SJCRH30 (cell line): ENCODE measurements at regions not wholly inside any gene's neighbourhood (a gene's known extent, or its start where the extent isn't known, plus 50 kb on each side); places are given as distances from the start of the nearest gene placed in this dataset.
"Not testable (repeated sequence)": the region's sequence is repeated elsewhere in the genome, so short reads cannot be mapped to it uniquely, and the experiment has no call there.

ENCODE experiments used
- DNase-seq, 2 experiments: peaks; one replicate each; pipeline ENCODE4 v3.0.0-alpha.2; 2015 to 2020
- H3K27ac ChIP-seq: fragments of 250-450 bp; sonication (Bioruptor Pico); 2 replicates; pipeline ENCODE4 v1.5.1; 2020; ENCODE audit warnings: mild to moderate bottlenecking, moderate library complexity
- H3K27me3 ChIP-seq: fragments of 250-450 bp; sonication (Bioruptor Pico); 2 replicates; pipeline ENCODE4 v1.5.1; 2020; ENCODE audit warnings: mild to moderate bottlenecking, moderate library complexity
- H3K36me3 ChIP-seq: fragments of 250-450 bp; sonication (Bioruptor Pico); 2 replicates; pipeline ENCODE4 v1.5.1; 2020; ENCODE audit warnings: mild to moderate bottlenecking, moderate library complexity
- H3K4me1 ChIP-seq: fragments of 250-450 bp; sonication (Bioruptor Pico); 2 replicates; pipeline ENCODE4 v1.5.1; 2020; ENCODE audit warnings: mild to moderate bottlenecking, moderate library complexity
- H3K4me3 ChIP-seq: fragments of 250-450 bp; sonication (Bioruptor Pico); 2 replicates; pipeline ENCODE4 v1.5.1; 2020; ENCODE audit warnings: mild to moderate bottlenecking, moderate library complexity
- H3K9me3 ChIP-seq: fragments of 250-450 bp; sonication (Bioruptor Pico); replicated peaks from 2 replicates; pipeline ENCODE4 v1.5.1; 2020; ENCODE audit warnings: mild to moderate bottlenecking, moderate library complexity

- DNase-seq: no peak
- Histone ChIP-seq H3K9me3 (no peaks in the 10 kb centered on the region), H3K36me3 (no peaks in the 10 kb centered on the region), H3K4me1 (no peaks in the 10 kb centered on the region), H3K27me3 (no peaks in the 10 kb centered on the region), H3K4me3 (no peak overlapping the region), H3K27ac (no peak overlapping the region)
Measured at GRCh38 chr14:96690713-96691383, 106.3 kb upstream of the VRK1 start.

GRCh38 chr14:96693252-96693820, 103.8 kb upstream of the VRK1 start:
- H3K27ac ChIP-seq: no peak overlapping the region
- H3K27me3 ChIP-seq: no peaks in the 10 kb centered on the region
- no peaks in the 10 kb centered on the region for H3K9me3 ChIP-seq
- H3K4me3 ChIP-seq: no peak overlapping the region
- H3K4me1 ChIP-seq: no peaks in the 10 kb centered on the region
- DNase-seq: no peak
- H3K36me3 ChIP-seq: no peaks in the 10 kb centered on the region

DNA sequence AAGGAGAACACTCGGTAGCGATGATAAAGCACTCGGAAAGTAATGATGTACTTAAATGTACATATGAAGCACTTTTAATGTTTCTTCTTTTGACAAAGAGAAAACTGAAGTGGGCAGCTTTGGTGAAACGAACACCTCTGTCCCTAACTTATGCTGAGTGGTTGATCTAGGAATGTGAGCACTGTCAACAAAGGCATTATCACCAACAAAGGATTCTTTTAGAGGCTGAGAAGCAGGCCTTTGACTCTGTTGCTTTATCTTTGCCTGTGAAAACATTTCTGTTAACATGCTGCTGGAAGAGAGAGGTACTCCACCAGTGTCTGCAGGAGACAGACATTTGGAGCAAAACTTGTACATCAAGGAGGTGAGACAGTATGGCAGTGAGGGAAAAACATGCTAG, 103.2 kb upstream of the VRK1 start:
- Histone ChIP-seq H3K4me3 (no peak overlapping the region), H3K27ac (no peak overlapping the region), H3K36me3 (no peaks in the 10 kb centered on the region), H3K27me3 (no peaks in the 10 kb centered on the region), H3K4me1 (no peaks in the 10 kb centered on the region), H3K9me3 (no peaks in the 10 kb centered on the region)
- no peak for DNase-seq

DNA sequence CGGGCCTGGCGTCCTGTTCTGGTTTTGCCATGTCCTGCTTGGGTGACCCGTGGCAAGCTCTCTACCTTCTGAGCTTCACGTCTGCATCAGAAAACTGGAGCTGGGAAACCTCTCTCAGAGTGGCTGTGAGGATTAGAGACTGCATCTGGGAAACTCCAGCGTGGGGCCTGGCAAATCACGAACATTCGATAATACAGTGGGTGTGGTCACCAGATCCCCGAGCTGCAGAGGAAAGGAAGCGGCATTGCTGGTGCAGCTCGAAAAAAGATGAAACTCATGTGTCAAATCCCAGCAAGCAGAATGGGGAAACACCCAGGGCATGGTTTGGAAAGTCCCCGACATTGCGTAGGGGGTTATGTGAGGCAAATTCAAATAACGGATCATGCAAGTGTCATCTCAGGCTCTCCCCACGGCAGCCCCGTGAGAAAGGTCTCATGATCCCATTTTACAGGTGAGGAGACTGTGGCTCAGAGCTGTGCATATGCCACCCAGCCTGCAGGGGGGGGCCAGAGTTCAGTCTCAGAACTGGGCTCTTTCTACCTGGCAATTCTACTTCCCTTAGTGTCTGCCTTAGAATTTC, 98.1 kb upstream of the VRK1 start:
- Histone ChIP-seq H3K4me3 (no peak overlapping the region), H3K9me3 (no peaks in the 10 kb centered on the region), H3K36me3 (no peaks in the 10 kb centered on the region), H3K4me1 (no peaks in the 10 kb centered on the region), H3K27me3 (no peaks in the 10 kb centered on the region), H3K27ac (no peak overlapping the region)
- peak in 1 of 2 experiments; percentile 6 for DNase-seq

GRCh38 chr14:96699666-96700065, 97.5 kb upstream of the VRK1 start:
- no peak for DNase-seq
- Histone ChIP-seq H3K27ac (no peak overlapping the region), H3K36me3 (no peaks in the 10 kb centered on the region), H3K9me3 (no peaks in the 10 kb centered on the region), H3K4me3 (no peak overlapping the region), H3K4me1 (no peaks in the 10 kb centered on the region), H3K27me3 (no peaks in the 10 kb centered on the region)

DNA sequence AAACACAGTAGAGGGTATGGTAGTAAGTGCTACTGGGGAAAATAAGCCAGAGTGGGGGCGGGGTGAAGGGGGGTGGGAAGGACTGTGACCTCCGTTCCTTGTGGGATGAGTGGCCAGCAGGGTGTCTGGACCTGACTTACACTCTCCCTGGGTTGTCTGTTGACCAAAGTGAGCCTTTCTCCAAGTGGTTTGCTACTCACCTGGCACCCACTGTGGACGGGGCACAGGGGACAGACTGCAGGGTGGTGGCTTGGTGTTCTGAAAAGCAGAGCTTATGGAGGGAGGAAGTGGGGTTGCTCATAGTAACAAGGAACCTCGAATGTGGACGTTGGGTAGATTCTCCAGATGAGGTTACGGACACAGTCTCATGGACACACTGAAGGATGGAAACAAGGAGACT, 94.4 kb upstream of the VRK1 start:
- no peaks in the 10 kb centered on the region for H3K9me3 ChIP-seq
- no peak for DNase-seq
- no peak overlapping the region for H3K27ac ChIP-seq
- H3K4me3 ChIP-seq: no peak overlapping the region
- H3K4me1 ChIP-seq: no peaks in the 10 kb centered on the region
- 0 out of 2 replicates have a peak, but pooled peaks cover 4% of the 10 kb centered on the region for H3K27me3 ChIP-seq
- no peaks in the 10 kb centered on the region for H3K36me3 ChIP-seq

GRCh38 chr14:96705422-96706092, 91.6 kb upstream of the VRK1 start:
- Histone ChIP-seq H3K4me1 (no peaks in the 10 kb centered on the region), H3K36me3 (no peaks in the 10 kb centered on the region), H3K4me3 (no peak overlapping the region), H3K9me3 (no peaks in the 10 kb centered on the region), H3K27ac (no peak overlapping the region), H3K27me3 (0 out of 2 replicates have a peak, but pooled peaks cover 4% of the 10 kb centered on the region)
- DNase-seq: no peak

DNA sequence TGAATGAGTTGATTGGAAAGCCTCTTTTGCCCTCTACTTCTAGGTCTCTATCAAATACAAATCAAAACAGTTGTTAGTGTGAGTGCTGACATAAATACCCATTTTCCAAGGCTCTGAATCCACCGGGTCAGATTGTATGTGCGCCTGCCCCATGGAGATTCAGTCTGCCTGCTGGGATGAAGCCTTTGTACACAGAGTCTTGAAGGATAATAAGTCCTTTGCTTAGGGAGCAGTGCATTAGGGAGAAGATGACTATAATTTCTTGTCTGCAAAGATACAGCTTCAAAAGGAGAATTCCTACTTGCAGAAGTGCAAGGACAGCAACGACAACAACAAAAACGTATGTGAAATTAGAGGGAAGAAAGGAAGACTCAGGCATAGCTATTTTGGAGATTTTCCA, 90.3 kb upstream of the VRK1 start:
- no peak overlapping the region for H3K27ac ChIP-seq
- H3K27me3 ChIP-seq: 0 out of 2 replicates have a peak, but pooled peaks cover 4% of the 10 kb centered on the region
- no peak for DNase-seq
- no peaks in the 10 kb centered on the region for H3K36me3 ChIP-seq
- H3K4me1 ChIP-seq: no peaks in the 10 kb centered on the region
- H3K4me3 ChIP-seq: no peak overlapping the region
- H3K9me3 ChIP-seq: no peaks in the 10 kb centered on the region

DNA sequence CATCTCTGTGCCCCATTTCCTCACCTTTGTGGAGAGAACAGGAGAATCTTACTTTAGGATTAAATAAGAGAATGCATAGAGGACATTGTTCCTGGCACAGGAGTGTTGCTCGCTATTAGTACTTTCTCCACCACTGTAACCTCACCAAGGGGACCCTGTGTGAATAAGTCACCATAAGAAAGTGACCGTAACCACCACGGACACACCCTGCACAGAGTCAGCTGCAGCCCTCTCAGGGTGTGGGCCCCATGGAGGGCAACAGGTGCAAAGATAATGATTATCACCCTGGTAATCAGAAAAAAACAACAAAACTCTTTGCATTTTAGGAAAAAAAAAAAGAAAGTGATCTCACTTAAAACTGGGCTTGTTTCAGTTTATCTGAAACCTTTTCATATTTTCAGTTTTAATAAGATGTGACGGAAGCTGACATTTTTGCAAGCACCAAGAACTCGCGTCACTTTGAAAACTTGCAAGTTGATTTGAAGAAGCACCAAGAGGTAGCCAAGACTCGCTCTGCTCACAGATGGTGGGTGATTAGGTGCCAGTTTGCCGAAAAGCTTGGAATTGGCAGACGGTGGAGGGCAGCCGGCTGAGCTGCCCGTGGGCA, 87.0 kb upstream of the VRK1 start:
- no peaks in the 10 kb centered on the region for H3K9me3 ChIP-seq
- H3K4me3 ChIP-seq: no peak overlapping the region
- DNase-seq: peak in 1 of 2 experiments; percentile 15
- no peak overlapping the region for H3K27ac ChIP-seq
- no peaks in the 10 kb centered on the region for H3K4me1 ChIP-seq
- no peaks in the 10 kb centered on the region for H3K36me3 ChIP-seq
- H3K27me3 ChIP-seq: 0 out of 2 replicates have a peak, but pooled peaks cover 4% of the 10 kb centered on the region

GRCh38 chr14:96711559-96712267, 85.5 kb upstream of the VRK1 start:
- Histone ChIP-seq H3K9me3 (no peaks in the 10 kb centered on the region), H3K27me3 (no peaks in the 10 kb centered on the region), H3K27ac (no peak overlapping the region), H3K36me3 (no peaks in the 10 kb centered on the region), H3K4me3 (no peak overlapping the region), H3K4me1 (no peaks in the 10 kb centered on the region)
- no peak for DNase-seq

DNA sequence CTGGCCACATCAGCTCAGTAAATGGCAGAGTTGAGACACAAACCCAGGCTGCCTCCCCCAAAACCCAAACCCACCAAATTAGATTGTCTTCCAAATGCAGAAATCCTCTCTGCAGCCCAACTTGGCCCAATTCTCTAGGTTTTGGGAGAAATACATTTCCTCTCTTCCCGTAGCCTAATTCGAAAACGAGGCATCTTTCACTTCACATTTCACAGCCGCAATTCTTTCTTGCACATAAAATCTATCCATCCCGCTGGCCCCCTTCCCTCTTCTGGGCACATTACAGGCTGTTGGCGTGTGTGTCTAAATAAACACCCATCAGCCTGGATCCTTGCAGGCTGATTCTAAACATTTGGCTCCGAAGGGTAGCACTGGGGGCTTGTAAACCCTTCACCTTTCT, 83.8 kb upstream of the VRK1 start:
- Histone ChIP-seq H3K27me3 (no peaks in the 10 kb centered on the region), H3K4me3 (no peak overlapping the region), H3K36me3 (no peaks in the 10 kb centered on the region), H3K27ac (no peak overlapping the region), H3K4me1 (no peaks in the 10 kb centered on the region), H3K9me3 (no peaks in the 10 kb centered on the region)
- no peak for DNase-seq

DNA sequence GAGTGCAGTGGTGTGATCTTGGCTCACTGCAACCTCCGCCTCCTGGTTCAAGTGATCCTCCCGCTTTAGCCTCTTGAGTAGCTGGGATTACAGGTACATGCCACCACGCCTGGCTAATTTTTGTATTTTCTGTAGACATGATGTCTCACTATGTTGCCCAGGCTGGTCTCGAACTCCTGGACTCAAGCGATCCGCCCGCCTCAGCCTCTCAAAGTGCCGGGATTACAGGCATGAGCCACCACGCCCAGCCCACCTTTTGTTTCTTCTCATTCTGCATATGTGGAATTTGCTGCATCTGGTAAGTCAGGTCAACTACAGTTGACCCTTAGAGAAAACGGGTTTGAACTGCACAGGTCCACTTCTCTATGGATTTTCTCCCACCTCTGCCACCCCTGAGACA, 82.6 kb upstream of the VRK1 start:
- not testable (repeated sequence) for H3K27me3 ChIP-seq, H3K36me3 ChIP-seq, DNase-seq, H3K9me3 ChIP-seq, H3K27ac ChIP-seq, H3K4me1 ChIP-seq, H3K4me3 ChIP-seq

- Histone ChIP-seq H3K9me3 (no peaks in the 10 kb centered on the region), H3K36me3 (no peaks in the 10 kb centered on the region), H3K27ac (no peak overlapping the region), H3K4me1 (no peaks in the 10 kb centered on the region), H3K27me3 (no peaks in the 10 kb centered on the region), H3K4me3 (no peak overlapping the region)
- no peak for DNase-seq
Measured at GRCh38 chr14:96717116-96717515, 80.1 kb upstream of the VRK1 start.

DNA sequence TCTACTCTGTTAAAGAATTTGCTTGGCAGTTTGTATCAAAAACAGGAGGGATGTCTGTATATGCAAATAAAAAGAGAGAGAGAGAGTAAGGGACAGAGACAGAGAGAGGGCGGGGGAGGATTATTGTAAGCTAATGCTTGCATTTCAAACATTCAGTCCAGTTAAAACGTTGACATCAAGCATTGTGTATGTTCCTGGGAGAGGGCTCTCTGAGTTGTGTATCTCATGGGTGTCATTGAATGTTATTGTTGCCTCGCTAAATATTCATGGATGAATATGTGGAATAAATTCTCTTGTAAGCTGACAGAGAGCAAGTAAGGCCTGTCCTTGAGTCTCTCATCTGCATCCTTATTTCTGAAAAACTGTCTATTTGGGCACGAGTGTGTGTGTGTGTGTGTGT, 78.8 kb upstream of the VRK1 start:
- H3K27me3 ChIP-seq: no peaks in the 10 kb centered on the region
- no peaks in the 10 kb centered on the region for H3K4me1 ChIP-seq
- no peaks in the 10 kb centered on the region for H3K9me3 ChIP-seq
- no peak overlapping the region for H3K4me3 ChIP-seq
- no peaks in the 10 kb centered on the region for H3K36me3 ChIP-seq
- DNase-seq: no peak
- no peak overlapping the region for H3K27ac ChIP-seq
